K562 (cell line): ENCODE measurements at regions not wholly inside any gene's neighbourhood (a gene's known extent, or its start where the extent isn't known, plus 50 kb on each side); places are given as distances from the start of the nearest gene placed in this dataset.

ENCODE experiments used
- HNRNPL ChIP-seq: fragments of 200-400 bp; formaldehyde crosslinking; IDR thresholded peaks from 2 replicates; pipeline ENCODE4 v1.6.1; 2017; ENCODE audit warnings: low read depth, mild to moderate bottlenecking, low read length
- REST ChIP-seq, 2 experiments: fragments of 450-650 bp; formaldehyde crosslinking in 1 of 2; IDR thresholded peaks; 2 replicates each; pipeline versions ENCODE4 v1.4.0 to v1.6.1; 2014 to 2020; ENCODE audit warnings: mild to moderate bottlenecking in 2 of 2, borderline replicate concordance in 1 of 2, low read depth in 1 of 2
- SAFB ChIP-seq: fragments of 200-400 bp; formaldehyde crosslinking; IDR thresholded peaks from 2 replicates; pipeline ENCODE4 v1.6.1; 2017; ENCODE audit warnings: low read depth, low read length, borderline replicate concordance
- WHSC1 ChIP-seq: IDR thresholded peaks from one replicate; pipeline ENCODE4 v1.6.1; 2012; ENCODE audit warnings: low read length, control low read depth, inconsistent platforms
- ZC3H8 ChIP-seq: fragments of 450-650 bp; IDR thresholded peaks from 2 replicates; pipeline ENCODE4 v1.6.1; 2017

- TF ChIP-seq REST (IDR thresholded peaks at IDR 0.05; ENCODE audit: borderline replicate concordance) = no peak
- no peak for TF ChIP-seq REST (CRISPR knock-in tag; IDR thresholded peaks at IDR 0.05; ENCODE audit: low read depth)
- TF ChIP-seq HNRNPL = no peak
- TF ChIP-seq ZC3H8 = no peak
- TF ChIP-seq SAFB = no peak
- TF ChIP-seq WHSC1 = no peak
Observed at GRCh38 chr19:27861411-27861975, 1351.5 kb downstream of the UQCRFS1 start (continued).
